ENCODE measurements at regions not wholly inside any gene's neighbourhood (a gene's known extent, or its start where the extent isn't known, plus 50 kb on each side); places are given as distances from the start of the nearest gene placed in this dataset.

- H3K9ac ChIP-seq (ENCODE audit: low read depth in 2 of 2, low read length in 2 of 2), result no peak overlapping the region
- TF ChIP-seq CTCF (IDR thresholded peaks at IDR 0.05), result no peak
- no peaks in the 10 kb centered on the region for H3K9me3 ChIP-seq
- DNase-seq, result no peak
- no peaks in the 10 kb centered on the region for H3K4me1 ChIP-seq
- no peaks in the 10 kb centered on the region for H3K27me3 ChIP-seq
- H3K36me3 ChIP-seq, result no peaks in the 10 kb centered on the region
- intact Hi-C loops (cut with DNase I), result no loop called here
- no peak overlapping the region for H3K27ac ChIP-seq
- H3K4me3 ChIP-seq, result no peak overlapping the region
Observed at GRCh38 chr4:26157541-26157940, 163.3 kb upstream of the RBPJ start.

GRCh38 chr4:26160591-26160990, 160.2 kb upstream of the RBPJ start:
- Histone ChIP-seq H3K9me3 (no peaks in the 10 kb centered on the region), H3K9ac (ENCODE audit: low read depth in 2 of 2, low read length in 2 of 2) (no peak overlapping the region), H3K4me1 (no peaks in the 10 kb centered on the region), H3K27ac (no peak overlapping the region), H3K36me3 (no peaks in the 10 kb centered on the region), H3K4me3 (no peak overlapping the region), H3K27me3 (no peaks in the 10 kb centered on the region)
- no peak for TF ChIP-seq CTCF (IDR thresholded peaks at IDR 0.05)
- DNase-seq, result no peak
- intact Hi-C loops (cut with DNase I), result no loop called here

GRCh38 chr4:26161030-26161824, 159.6 kb upstream of the RBPJ start:
- Histone ChIP-seq H3K4me1 (no peaks in the 10 kb centered on the region), H3K36me3 (no peaks in the 10 kb centered on the region), H3K9ac (ENCODE audit: low read depth in 2 of 2, low read length in 2 of 2) (no peak overlapping the region), H3K27ac (no peak overlapping the region), H3K4me3 (no peak overlapping the region), H3K27me3 (no peaks in the 10 kb centered on the region), H3K9me3 (no peaks in the 10 kb centered on the region)
- intact Hi-C loops (cut with DNase I), result no loop called here
- no peak for DNase-seq
- TF ChIP-seq CTCF (IDR thresholded peaks at IDR 0.05), result no peak

- intact Hi-C loops (cut with DNase I), result no loop called here
- H3K27ac ChIP-seq, result no peak overlapping the region
- H3K4me3 ChIP-seq, result no peak overlapping the region
- no peak for TF ChIP-seq CTCF (IDR thresholded peaks at IDR 0.05)
- no peaks in the 10 kb centered on the region for H3K9me3 ChIP-seq
- H3K4me1 ChIP-seq, result no peaks in the 10 kb centered on the region
- DNase-seq, result no peak
- no peaks in the 10 kb centered on the region for H3K27me3 ChIP-seq
- H3K36me3 ChIP-seq, result no peaks in the 10 kb centered on the region
- H3K9ac ChIP-seq (ENCODE audit: low read depth in 2 of 2, low read length in 2 of 2), result no peak overlapping the region
Observed at GRCh38 chr4:26162101-26162500, 158.7 kb upstream of the RBPJ start.

- Histone ChIP-seq H3K9me3 (no peaks in the 10 kb centered on the region), H3K27me3 (no peaks in the 10 kb centered on the region), H3K4me1 (no peaks in the 10 kb centered on the region), H3K9ac (ENCODE audit: low read depth in 2 of 2, low read length in 2 of 2) (no peak overlapping the region), H3K36me3 (no peaks in the 10 kb centered on the region), H3K4me3 (no peak overlapping the region), H3K27ac (no peak overlapping the region)
- intact Hi-C loops (cut with DNase I), result no loop called here
- DNase-seq, result no peak
- TF ChIP-seq CTCF (IDR thresholded peaks at IDR 0.05), result no peak
Observed at GRCh38 chr4:26163425-26164362, 157.1 kb upstream of the RBPJ start.

Data from colonic mucosa (tissue), 4 donors.